ENCODE measurements at regions not wholly inside any gene's neighbourhood (a gene's known extent, or its start where the extent isn't known, plus 50 kb on each side); places are given as distances from the start of the nearest gene placed in this dataset.

DNA sequence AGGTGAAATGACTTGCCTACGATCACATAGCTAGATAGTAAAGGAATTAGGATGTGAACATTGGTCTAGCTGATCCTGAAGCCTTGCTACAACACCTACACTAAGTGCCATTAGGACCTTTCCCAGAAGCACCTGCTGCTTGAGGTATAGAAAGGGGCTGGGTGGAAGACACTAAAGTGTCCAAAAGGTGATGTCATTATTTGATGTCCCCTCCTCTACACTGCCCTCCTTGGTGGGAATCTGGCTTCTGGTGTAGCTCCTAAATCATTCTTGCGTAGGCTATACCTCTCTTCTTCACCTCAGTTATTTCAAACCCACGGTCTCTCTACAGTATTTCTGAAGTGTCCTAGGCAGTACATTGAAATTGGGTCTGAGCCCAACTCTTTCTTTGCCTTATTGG is 132.5 kb upstream of the FGGY start:
- TF ChIP-seq, protein P1, sequence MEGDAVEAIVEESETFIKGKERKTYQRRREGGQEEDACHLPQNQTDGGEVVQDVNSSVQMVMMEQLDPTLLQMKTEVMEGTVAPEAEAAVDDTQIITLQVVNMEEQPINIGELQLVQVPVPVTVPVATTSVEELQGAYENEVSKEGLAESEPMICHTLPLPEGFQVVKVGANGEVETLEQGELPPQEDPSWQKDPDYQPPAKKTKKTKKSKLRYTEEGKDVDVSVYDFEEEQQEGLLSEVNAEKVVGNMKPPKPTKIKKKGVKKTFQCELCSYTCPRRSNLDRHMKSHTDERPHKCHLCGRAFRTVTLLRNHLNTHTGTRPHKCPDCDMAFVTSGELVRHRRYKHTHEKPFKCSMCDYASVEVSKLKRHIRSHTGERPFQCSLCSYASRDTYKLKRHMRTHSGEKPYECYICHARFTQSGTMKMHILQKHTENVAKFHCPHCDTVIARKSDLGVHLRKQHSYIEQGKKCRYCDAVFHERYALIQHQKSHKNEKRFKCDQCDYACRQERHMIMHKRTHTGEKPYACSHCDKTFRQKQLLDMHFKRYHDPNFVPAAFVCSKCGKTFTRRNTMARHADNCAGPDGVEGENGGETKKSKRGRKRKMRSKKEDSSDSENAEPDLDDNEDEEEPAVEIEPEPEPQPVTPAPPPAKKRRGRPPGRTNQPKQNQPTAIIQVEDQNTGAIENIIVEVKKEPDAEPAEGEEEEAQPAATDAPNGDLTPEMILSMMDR (IDR thresholded peaks at IDR 0.05; ENCODE audit: poor library complexity, severe bottlenecking): no peak
- no peak for TF ChIP-seq EZH2 (IDR thresholded peaks at IDR 0.05; ENCODE audit: borderline replicate concordance, insufficient read depth, low read length, poor library complexity, severe bottlenecking)
- TF ChIP-seq POLR2AphosphoS5 (IDR thresholded peaks at IDR 0.05): no peak
- no peak for TF ChIP-seq REST (IDR thresholded peaks at IDR 0.05; ENCODE audit: borderline replicate concordance)
- no peak for TF ChIP-seq MXI1 (conservative IDR thresholded peaks at IDR 0.05; ENCODE audit: poor library complexity, severe bottlenecking)
- no peak for TF ChIP-seq EP300 (conservative IDR thresholded peaks at IDR 0.05; ENCODE audit: poor library complexity, severe bottlenecking)
- TF ChIP-seq TAF1 (IDR thresholded peaks at IDR 0.05; ENCODE audit: low read depth): no peak
- no peak for TF ChIP-seq RAD21 (conservative IDR thresholded peaks at IDR 0.05)
